K562 (cell line): ENCODE measurements at regions not wholly inside any gene's neighbourhood (a gene's known extent, or its start where the extent isn't known, plus 50 kb on each side); places are given as distances from the start of the nearest gene placed in this dataset.
"Not testable (repeated sequence)": the region's sequence is repeated elsewhere in the genome, so short reads cannot be mapped to it uniquely, and the experiment has no call there.

Experiments used
- BMI1 ChIP-seq: fragments of 150-350 bp; IDR thresholded peaks from 2 replicates; pipeline ENCODE4 v1.6.1; 2014; ENCODE audit warnings: low read length
- CREB1 ChIP-seq, 2 experiments: sonication (generic) in 1 of 2; formaldehyde crosslinking in 1 of 2; IDR thresholded peaks; 2 replicates each; pipeline versions ENCODE4 v1.6.1 to v1.8.0; 2012 to 2022; ENCODE audit warnings: inconsistent platforms in 1 of 2, mild to moderate bottlenecking in 1 of 2, missing genetic modification reagents in 1 of 2, moderate library complexity in 1 of 2
- CTCF ChIP-seq, 3 experiments: IDR thresholded peaks in 2 of 3; conservative IDR thresholded peaks in 1 of 3; 2 replicates each; pipeline ENCODE4 v1.5.1; 2011 to 2012; ENCODE audit warnings: low read length in 3 of 3, mild to moderate bottlenecking in 3 of 3, control low read depth in 2 of 3, improper control_type of control experiment in 1 of 3, inconsistent platforms in 1 of 3, low read depth in 1 of 3, mixed read lengths in 1 of 3, moderate library complexity in 1 of 3; ENCODE audit not compliant: insufficient read depth in 2 of 3
- HES1 ChIP-seq: fragments of 450-650 bp; IDR thresholded peaks from 2 replicates; pipeline ENCODE4 v1.6.1; 2016; ENCODE audit warnings: low read depth, mild to moderate bottlenecking, moderate library complexity
- IRF1 ChIP-seq: sonication (generic); formaldehyde crosslinking; IDR thresholded peaks from 2 replicates; pipeline ENCODE4 v1.8.0; 2022; ENCODE audit warnings: missing genetic modification reagents, mild to moderate bottlenecking, borderline replicate concordance
- KDM4B ChIP-seq, 2 experiments: fragments of 450-650 bp in 1 of 2; sonication (generic) in 1 of 2; IDR thresholded peaks; 2 replicates each; pipeline ENCODE4 v1.6.1; 2016 to 2017; ENCODE audit warnings: borderline replicate concordance in 2 of 2, antibody characterized with exemption in 1 of 2, low read depth in 1 of 2, mild to moderate bottlenecking in 1 of 2
- POLR2AphosphoS5 ChIP-seq: IDR thresholded peaks from 2 replicates; pipeline ENCODE4 v1.6.1; 2011; ENCODE audit warnings: mild to moderate bottlenecking, low read depth, low read length, moderate library complexity; ENCODE audit not compliant: control insufficient read depth, insufficient read depth
- SP1 ChIP-seq: sonication (generic); formaldehyde crosslinking; IDR thresholded peaks from 2 replicates; pipeline ENCODE4 v1.8.1; 2022; ENCODE audit warnings: mild to moderate bottlenecking, missing genetic modification reagents
- ZNF217 ChIP-seq: sonication (generic); formaldehyde crosslinking; IDR thresholded peaks from 2 replicates; pipeline ENCODE4 v1.8.0; 2022; ENCODE audit warnings: mild to moderate bottlenecking, missing genetic modification reagents
- TF ChIP-seq, protein P1 (sequence below): sonication (generic); formaldehyde crosslinking; IDR thresholded peaks from 2 replicates; pipeline ENCODE4 v1.8.1; 2022; ENCODE audit warnings: missing genetic modification reagents
- TF ChIP-seq, protein P2 (sequence below): sonication (generic); formaldehyde crosslinking; IDR thresholded peaks from 2 replicates; pipeline ENCODE4 v1.8.0; 2023; ENCODE audit warnings: mild to moderate bottlenecking, missing genetic modification reagents
- TF ChIP-seq, protein P3 (sequence below): sonication (generic); formaldehyde crosslinking; IDR thresholded peaks from 2 replicates; pipeline ENCODE4 v1.4.0; 2020; ENCODE audit warnings: mild to moderate bottlenecking, missing genetic modification reagents

- TF ChIP-seq SP1; ZNF217 (CRISPR knock-in tag); BMI1; HES1; CTCF (IDR thresholded peaks at IDR 0.05 in 2 of 3, conservative IDR thresholded peaks at IDR 0.05 in 1 of 3; ENCODE audit: insufficient read depth in 2 of 3, low read depth in 1 of 3, low read length in 3 of 3); IRF1 (CRISPR knock-in tag); POLR2AphosphoS5; CREB1 (IDR thresholded peaks at IDR 0.05); CREB1 (CRISPR knock-in tag; IDR thresholded peaks at IDR 0.05); KDM4B (IDR thresholded peaks at IDR 0.05; ENCODE audit: borderline replicate concordance in 2 of 2, low read depth in 1 of 2): not testable (repeated sequence)
- TF ChIP-seq, protein P1, sequence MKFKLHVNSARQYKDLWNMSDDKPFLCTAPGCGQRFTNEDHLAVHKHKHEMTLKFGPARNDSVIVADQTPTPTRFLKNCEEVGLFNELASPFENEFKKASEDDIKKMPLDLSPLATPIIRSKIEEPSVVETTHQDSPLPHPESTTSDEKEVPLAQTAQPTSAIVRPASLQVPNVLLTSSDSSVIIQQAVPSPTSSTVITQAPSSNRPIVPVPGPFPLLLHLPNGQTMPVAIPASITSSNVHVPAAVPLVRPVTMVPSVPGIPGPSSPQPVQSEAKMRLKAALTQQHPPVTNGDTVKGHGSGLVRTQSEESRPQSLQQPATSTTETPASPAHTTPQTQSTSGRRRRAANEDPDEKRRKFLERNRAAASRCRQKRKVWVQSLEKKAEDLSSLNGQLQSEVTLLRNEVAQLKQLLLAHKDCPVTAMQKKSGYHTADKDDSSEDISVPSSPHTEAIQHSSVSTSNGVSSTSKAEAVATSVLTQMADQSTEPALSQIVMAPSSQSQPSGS (CRISPR knock-in tag), result not testable (repeated sequence)
- TF ChIP-seq, protein P2, sequence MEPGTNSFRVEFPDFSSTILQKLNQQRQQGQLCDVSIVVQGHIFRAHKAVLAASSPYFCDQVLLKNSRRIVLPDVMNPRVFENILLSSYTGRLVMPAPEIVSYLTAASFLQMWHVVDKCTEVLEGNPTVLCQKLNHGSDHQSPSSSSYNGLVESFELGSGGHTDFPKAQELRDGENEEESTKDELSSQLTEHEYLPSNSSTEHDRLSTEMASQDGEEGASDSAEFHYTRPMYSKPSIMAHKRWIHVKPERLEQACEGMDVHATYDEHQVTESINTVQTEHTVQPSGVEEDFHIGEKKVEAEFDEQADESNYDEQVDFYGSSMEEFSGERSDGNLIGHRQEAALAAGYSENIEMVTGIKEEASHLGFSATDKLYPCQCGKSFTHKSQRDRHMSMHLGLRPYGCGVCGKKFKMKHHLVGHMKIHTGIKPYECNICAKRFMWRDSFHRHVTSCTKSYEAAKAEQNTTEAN (CRISPR knock-in tag), result not testable (repeated sequence)
- TF ChIP-seq, protein P3, sequence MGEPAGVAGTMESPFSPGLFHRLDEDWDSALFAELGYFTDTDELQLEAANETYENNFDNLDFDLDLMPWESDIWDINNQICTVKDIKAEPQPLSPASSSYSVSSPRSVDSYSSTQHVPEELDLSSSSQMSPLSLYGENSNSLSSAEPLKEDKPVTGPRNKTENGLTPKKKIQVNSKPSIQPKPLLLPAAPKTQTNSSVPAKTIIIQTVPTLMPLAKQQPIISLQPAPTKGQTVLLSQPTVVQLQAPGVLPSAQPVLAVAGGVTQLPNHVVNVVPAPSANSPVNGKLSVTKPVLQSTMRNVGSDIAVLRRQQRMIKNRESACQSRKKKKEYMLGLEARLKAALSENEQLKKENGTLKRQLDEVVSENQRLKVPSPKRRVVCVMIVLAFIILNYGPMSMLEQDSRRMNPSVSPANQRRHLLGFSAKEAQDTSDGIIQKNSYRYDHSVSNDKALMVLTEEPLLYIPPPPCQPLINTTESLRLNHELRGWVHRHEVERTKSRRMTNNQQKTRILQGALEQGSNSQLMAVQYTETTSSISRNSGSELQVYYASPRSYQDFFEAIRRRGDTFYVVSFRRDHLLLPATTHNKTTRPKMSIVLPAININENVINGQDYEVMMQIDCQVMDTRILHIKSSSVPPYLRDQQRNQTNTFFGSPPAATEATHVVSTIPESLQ, result not testable (repeated sequence)
Observed at GRCh38 chr5:98393205-98393604, 380.3 kb upstream of the RGMB start.
